H1 (cell line): ENCODE measurements at regions not wholly inside any gene's neighbourhood (a gene's known extent, or its start where the extent isn't known, plus 50 kb on each side); places are given as distances from the start of the nearest gene placed in this dataset.

Source experiments
- KDM5A ChIP-seq: fragments of 200-600 bp; IDR thresholded peaks from 2 replicates; pipeline ENCODE4 v1.7.1; 2012; ENCODE audit warnings: mild to moderate bottlenecking, low read length, inconsistent platforms, mixed read lengths
- TF ChIP-seq, protein P1 (sequence below), 3 experiments: IDR thresholded peaks; 1 replicate in 2 of 3; 2 replicates in 1 of 3; pipeline versions ENCODE4 v1.5.1 to v1.6.1; 2011; ENCODE audit warnings: low read length in 3 of 3, mild to moderate bottlenecking in 3 of 3, inconsistent platforms in 2 of 3, low read depth in 1 of 3, moderate library complexity in 1 of 3; ENCODE audit not compliant: insufficient read depth in 1 of 3; ENCODE audit errors: control extremely low read depth in 1 of 3

DNA sequence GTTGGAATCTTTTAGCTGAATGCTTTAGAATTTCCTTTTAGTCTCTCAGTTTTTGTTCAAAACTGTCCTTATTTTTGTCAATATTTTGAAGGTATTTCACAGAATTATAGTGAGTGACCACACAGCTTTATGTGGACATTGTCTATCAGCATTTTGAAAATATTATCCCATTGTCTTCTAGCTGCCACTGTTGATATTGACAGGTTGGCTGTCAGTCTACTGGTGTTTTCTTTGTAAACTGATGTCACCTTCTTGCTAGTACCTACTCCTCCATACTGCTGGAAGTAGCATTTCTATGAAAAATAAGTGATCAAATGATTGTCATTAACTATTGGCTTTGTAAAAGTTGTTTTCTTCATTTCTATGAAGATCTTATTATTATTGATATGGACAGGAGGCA lies 256.8 kb downstream of the KLF12 start (continued):
- TF ChIP-seq, protein P1, sequence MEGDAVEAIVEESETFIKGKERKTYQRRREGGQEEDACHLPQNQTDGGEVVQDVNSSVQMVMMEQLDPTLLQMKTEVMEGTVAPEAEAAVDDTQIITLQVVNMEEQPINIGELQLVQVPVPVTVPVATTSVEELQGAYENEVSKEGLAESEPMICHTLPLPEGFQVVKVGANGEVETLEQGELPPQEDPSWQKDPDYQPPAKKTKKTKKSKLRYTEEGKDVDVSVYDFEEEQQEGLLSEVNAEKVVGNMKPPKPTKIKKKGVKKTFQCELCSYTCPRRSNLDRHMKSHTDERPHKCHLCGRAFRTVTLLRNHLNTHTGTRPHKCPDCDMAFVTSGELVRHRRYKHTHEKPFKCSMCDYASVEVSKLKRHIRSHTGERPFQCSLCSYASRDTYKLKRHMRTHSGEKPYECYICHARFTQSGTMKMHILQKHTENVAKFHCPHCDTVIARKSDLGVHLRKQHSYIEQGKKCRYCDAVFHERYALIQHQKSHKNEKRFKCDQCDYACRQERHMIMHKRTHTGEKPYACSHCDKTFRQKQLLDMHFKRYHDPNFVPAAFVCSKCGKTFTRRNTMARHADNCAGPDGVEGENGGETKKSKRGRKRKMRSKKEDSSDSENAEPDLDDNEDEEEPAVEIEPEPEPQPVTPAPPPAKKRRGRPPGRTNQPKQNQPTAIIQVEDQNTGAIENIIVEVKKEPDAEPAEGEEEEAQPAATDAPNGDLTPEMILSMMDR (IDR thresholded peaks at IDR 0.05; ENCODE audit: control extremely low read depth in 1 of 3, insufficient read depth in 1 of 3, low read depth in 1 of 3, low read length in 3 of 3), result no peak
- TF ChIP-seq KDM5A, result no peak
- TF ChIP-seq, all 59 proteins: peak for 0
